HAP-1 (cell line): ENCODE measurements at regions not wholly inside any gene's neighbourhood (a gene's known extent, or its start where the extent isn't known, plus 50 kb on each side); places are given as distances from the start of the nearest gene placed in this dataset.
"Not testable (repeated sequence)": the region's sequence is repeated elsewhere in the genome, so short reads cannot be mapped to it uniquely, and the experiment has no call there.

Source experiments
- DNase-seq, 2 experiments: peaks; one replicate each; pipeline ENCODE4 v3.0.0-alpha.2; 2016 to 2020; ENCODE audit warnings: low spot score in 2 of 2
- H3K27me3 ChIP-seq: fragments of 250-450 bp; sonication (Bioruptor Pico); 2 replicates; pipeline ENCODE4 v1.5.1; 2020; ENCODE audit warnings: low read depth, mild to moderate bottlenecking, moderate library complexity
- H3K36me3 ChIP-seq: fragments of 250-450 bp; sonication (Bioruptor Pico); replicated peaks from 2 replicates; pipeline ENCODE4 v1.5.1; 2020; ENCODE audit warnings: mild to moderate bottlenecking
- H3K4me1 ChIP-seq: fragments of 250-450 bp; sonication (Bioruptor Pico); 2 replicates; pipeline ENCODE4 v1.5.1; 2020; ENCODE audit warnings: mild to moderate bottlenecking
- H3K4me3 ChIP-seq: fragments of 250-450 bp; sonication (Bioruptor Pico); 2 replicates; pipeline ENCODE4 v1.5.1; 2020; ENCODE audit warnings: mild to moderate bottlenecking, moderate library complexity
- H3K9me3 ChIP-seq: fragments of 250-450 bp; sonication (Bioruptor Pico); 2 replicates; pipeline ENCODE4 v1.5.1; 2020; ENCODE audit warnings: mild to moderate bottlenecking, moderate library complexity
- in situ Hi-C: fragments of 300-500 bp; cut with MboI; formaldehyde crosslinking; loops from 3 replicates; pipeline ENCODE4 v1.14.3; 2020; ENCODE audit warnings: low sequenced_read_pairs, inconsistent platforms, mixed read lengths

DNA sequence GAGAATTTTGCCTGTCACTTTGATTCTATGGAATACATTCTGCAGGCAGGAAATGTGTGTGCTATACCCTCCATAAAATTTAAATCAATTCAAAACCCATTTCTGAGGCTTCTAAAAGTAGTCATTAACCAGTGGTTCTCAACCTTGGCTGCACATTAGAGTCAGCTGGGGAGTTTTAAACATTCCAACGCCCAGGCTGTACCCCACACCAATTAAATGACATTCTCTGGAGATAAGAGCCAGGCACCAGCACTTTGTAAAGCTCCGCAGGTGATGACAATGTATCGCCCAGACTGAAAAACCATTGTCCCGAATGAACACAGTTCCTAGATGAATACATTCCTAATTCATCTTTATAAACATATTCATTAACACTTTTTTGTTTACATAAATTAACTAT lies 110.6 kb upstream of the MB21D2 start:
- in situ Hi-C loops = no loop called here

DNA sequence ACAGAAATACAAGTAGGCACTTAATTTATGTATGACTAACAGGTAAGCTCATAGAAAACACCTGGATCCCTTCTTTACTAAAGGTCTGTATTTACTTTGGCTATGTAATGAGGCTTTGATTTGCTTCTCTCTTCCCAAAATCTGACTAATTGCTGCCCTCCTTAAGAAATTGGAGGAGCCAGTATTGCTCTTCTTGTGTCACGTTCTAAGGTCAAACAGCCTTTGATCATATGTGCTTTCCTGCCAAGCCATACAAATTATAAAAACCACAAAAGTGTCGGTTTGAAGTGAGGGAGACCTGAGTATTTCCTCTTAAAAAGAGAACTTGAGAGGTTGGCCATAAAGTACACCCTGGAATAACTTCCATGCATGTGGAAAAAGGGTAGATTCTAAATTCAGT lies 112.1 kb upstream of the MB21D2 start:
- DNase-seq = no peak
- in situ Hi-C loops = no loop called here
- Histone ChIP-seq H3K9me3 (no peaks in the 10 kb centered on the region), H3K4me1 (no peaks in the 10 kb centered on the region), H3K4me3 (no peak overlapping the region), H3K36me3 (no peaks in the 10 kb centered on the region), H3K27me3 (no peaks in the 10 kb centered on the region)

More for the DNA sequence above, 110.6 kb upstream of the MB21D2 start:
- no peak for DNase-seq
- H3K9me3 ChIP-seq = no peaks in the 10 kb centered on the region
- no peaks in the 10 kb centered on the region for H3K27me3 ChIP-seq
- no peak overlapping the region for H3K4me3 ChIP-seq
- H3K4me1 ChIP-seq = no peaks in the 10 kb centered on the region
- H3K36me3 ChIP-seq = no peaks in the 10 kb centered on the region

DNA sequence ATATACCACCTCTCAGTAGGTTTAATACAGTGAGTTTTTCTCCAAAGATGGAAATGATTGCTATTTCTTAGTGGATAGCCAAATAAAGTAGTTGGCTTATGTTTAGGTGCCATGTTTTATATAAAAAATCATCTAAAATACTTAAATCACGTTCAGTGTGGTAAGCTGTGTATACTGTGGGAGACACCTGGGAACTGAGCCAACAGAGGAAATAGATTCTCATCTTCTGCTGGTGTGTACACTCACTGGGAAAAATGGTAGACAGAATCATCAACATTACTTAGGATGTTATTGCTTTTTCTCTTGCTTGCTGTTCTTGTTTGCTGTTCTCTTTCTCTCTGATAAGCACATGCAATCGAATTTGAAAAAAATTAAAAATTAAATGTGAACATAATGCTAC lies 112.6 kb upstream of the MB21D2 start:
- Histone ChIP-seq H3K27me3 (no peaks in the 10 kb centered on the region), H3K4me3 (no peak overlapping the region), H3K9me3 (no peaks in the 10 kb centered on the region), H3K36me3 (no peaks in the 10 kb centered on the region), H3K4me1 (no peaks in the 10 kb centered on the region)
- in situ Hi-C loops = no loop called here
- DNase-seq = no peak

DNA sequence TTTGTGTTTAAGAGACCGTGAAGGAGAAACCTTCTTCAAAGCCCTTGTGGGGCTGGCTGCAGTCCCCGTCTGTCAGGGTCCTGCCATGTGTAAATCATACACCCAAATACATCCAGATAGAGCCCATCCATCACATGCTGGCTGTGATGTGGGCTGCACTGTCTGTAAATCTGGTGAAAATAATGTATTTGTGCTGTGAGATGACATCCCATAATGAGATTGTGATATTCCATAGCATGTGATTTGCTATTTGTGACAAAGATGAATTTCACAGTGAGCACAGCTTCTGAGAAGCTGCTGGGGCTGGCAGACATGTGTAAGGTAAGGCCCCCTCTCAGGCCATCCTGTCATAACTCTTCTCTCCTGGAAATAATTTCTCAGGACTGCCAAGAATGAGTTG lies 114.3 kb upstream of the MB21D2 start:
- Histone ChIP-seq H3K36me3 (no peaks in the 10 kb centered on the region), H3K9me3 (no peaks in the 10 kb centered on the region), H3K4me1 (no peaks in the 10 kb centered on the region), H3K4me3 (no peak overlapping the region), H3K27me3 (no peaks in the 10 kb centered on the region)
- in situ Hi-C loops = no loop called here
- DNase-seq = no peak

DNA sequence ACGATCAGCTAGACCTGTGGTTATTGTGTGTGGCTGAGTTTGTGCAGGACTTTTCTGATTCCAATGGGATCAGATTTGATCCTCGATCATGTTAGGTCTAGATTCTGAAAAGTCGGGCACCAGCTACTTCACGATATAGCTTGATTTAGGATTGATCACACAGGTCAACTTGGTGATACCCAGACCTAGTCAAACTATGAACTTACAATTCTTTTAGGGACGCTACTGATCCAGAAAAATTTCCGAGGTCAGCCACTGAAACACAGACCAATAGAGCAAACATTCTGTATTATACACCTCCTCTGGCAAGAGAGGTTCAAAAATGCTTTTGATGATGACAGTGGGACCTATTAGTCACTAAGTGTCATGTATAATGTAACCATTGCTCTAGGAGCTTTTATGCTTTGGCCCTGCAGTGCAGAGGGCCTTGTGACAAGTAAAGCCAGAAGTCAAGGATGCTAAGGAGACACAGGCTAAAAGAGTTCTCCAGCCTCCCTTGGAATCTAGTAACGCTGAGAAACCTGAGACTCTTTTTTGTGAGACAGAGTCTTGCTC lies 115.6 kb upstream of the MB21D2 start:
- Histone ChIP-seq H3K4me3 (no peak overlapping the region), H3K9me3 (no peaks in the 10 kb centered on the region), H3K27me3 (no peaks in the 10 kb centered on the region), H3K4me1 (no peaks in the 10 kb centered on the region), H3K36me3 (no peaks in the 10 kb centered on the region)
- DNase-seq = no peak
- in situ Hi-C loops = no loop called here

DNA sequence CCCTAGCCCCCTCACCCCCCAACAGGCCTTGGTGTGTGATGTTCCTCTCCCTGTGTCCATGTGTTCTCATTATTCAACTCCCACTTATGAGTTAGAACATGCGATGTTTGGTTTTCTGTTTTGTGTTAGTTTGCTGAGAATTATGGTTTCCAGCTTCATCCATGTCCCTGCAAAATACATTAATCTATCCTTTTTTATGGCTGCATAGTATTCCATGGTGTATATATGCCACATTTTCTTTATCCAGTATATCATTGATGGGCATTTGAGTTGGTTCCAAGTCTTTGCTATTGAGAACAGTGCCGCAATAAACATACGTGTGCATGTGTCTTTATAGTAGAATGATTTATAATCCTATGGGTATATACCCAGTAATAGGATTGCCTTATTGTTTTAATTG lies 120.2 kb upstream of the MB21D2 start:
- DNase-seq, H3K36me3 ChIP-seq, in situ Hi-C loops, H3K9me3 ChIP-seq, H3K4me3 ChIP-seq, H3K27me3 ChIP-seq: not testable (repeated sequence)
- peaks cover 19% of the 10 kb centered on the region for H3K4me1 ChIP-seq

DNA sequence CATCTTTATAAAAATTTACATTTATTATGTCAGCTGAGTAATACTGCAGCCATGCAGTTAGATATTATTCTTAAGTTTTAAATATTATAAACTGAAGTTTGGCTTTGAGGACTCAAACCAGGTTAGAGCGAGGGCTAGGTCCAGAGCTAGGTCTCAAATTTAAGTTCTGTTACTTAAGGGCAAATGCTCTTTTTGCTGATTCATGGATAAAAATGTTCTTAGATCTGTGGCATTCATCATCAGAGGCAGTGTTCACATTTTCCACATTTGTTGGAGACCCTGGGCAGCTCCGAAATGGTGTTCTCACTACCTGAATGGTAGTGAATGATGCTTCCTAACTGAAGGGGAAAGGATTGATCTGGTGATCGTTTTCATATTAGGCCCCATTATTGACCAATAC lies 121.4 kb upstream of the MB21D2 start:
- no peak for DNase-seq
- Histone ChIP-seq H3K27me3 (no peaks in the 10 kb centered on the region), H3K4me1 (peaks cover 19% of the 10 kb centered on the region), H3K36me3 (no peaks in the 10 kb centered on the region), H3K9me3 (no peaks in the 10 kb centered on the region), H3K4me3 (no peak overlapping the region)
- in situ Hi-C loops = no loop called here

DNA sequence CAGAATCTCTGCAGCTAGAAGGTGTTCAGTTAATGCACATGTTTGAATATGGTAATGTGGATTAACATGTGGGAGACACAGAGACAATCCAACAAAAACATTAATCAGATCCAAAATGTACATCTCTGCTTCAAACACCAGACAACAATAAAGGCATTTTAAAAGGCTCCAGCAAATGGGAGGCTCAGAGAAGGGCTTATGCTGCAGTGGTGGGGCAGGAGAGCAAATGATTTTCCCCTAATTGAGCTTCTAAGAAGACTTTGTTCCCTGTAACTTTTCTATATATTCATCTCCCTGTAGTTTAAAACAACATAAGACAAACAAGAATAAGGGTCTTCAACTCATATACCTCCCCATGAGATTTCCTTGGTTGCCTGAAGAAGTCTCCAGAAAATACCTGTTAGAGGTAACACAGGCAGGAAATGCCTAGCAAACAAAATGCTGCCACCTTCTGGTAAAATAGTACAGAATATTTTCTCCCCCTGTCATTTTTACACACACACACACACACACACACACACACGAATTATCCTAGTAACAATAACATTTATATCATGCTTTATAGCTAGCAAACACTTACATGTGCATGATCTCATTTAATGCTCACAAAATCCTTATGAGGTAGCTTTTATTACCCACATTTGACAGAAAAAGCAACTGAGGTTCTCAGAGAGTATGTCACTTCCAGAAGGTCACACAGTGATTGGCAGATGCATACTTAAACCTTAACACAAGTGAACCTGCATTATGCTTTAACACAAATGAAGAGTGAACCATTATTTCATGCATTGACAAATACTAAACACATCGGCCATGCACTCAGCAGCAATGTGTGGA lies 123.4 kb upstream of the MB21D2 start:
- Histone ChIP-seq H3K9me3 (no peaks in the 10 kb centered on the region), H3K4me3 (no peak overlapping the region), H3K27me3 (no peaks in the 10 kb centered on the region), H3K36me3 (no peaks in the 10 kb centered on the region), H3K4me1 (peaks cover 19% of the 10 kb centered on the region)
- peak; percentile 31 to 51 for DNase-seq
- in situ Hi-C loops = loop anchor here (10.0 kb wide), 1 partner anchor 226 kb away; no protein-coding TSS in a partner anchor

DNA sequence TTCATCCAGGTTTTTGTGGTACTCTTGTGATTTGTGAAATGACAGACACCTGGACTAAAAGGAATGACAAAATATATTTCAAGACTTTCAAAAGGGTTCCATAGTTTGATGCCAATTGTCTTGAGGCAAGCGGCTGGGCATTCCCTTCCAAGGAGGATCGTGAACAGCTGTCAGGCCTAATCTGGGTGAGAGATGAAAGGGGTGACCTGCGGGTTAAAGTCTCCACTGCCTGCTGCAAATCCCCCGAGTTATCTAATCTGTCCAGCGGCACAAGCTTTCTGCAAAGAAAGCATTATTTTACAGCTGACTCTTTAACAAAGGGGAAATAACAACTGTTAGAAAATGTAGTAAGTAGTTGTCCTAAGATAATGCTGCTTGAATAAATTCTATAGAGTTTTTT lies 128.7 kb upstream of the MB21D2 start:
- H3K9me3 ChIP-seq = no peaks in the 10 kb centered on the region
- H3K4me1 ChIP-seq = peaks cover 22% of the 10 kb centered on the region
- H3K36me3 ChIP-seq = no peaks in the 10 kb centered on the region
- no peaks in the 10 kb centered on the region for H3K27me3 ChIP-seq
- DNase-seq = peak in 1 of 2 experiments; percentile 2
- H3K4me3 ChIP-seq = no peak overlapping the region
- in situ Hi-C loops = loop anchor here (10.0 kb wide), 1 partner anchor 232 kb away; no protein-coding TSS in a partner anchor

DNA sequence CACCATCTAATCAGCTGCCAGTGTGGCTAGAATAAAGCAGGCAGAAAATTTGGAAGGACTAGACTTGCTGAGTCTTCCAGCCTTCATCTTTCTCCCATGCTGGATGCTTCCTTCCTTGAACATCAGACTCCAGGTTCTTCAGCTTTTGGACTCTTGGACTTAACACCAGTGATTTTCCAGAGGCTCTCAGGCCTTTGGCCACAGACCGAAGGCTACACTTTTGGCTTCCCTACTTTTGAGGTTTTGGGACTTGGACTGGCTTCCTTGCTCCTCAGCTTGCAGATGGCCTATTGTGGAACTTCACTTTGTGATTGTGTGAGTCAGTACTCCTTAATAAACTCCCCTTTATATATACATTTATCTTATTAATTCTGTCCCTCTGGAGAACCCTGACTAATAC lies 129.8 kb upstream of the MB21D2 start:
- in situ Hi-C loops = loop anchor here (10.0 kb wide), 1 partner anchor 233 kb away; no protein-coding TSS in a partner anchor
- H3K4me1 ChIP-seq = peaks cover 22% of the 10 kb centered on the region
- not testable (repeated sequence) for H3K9me3 ChIP-seq, H3K36me3 ChIP-seq, H3K4me3 ChIP-seq, DNase-seq, H3K27me3 ChIP-seq

DNA sequence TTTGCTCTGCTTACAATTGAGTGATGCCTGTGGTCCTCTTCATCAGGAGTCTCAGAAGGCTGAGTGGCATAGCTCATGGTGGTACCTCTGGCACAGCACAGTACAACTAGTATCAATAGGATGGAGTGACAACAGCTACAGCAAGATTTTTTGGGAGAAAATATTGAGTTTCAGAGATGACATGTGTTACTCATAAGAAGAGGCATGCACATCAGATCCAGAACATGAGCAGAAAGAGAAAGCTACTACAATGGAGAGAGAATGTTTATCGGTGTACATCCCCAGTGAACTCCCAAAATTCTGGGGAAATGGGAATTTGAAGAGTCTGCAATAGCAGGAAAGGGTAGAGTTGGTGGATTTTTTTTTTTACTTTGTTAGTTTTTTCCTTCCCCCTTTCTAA lies 130.5 kb upstream of the MB21D2 start:
- Histone ChIP-seq H3K9me3 (no peaks in the 10 kb centered on the region), H3K27me3 (no peaks in the 10 kb centered on the region), H3K4me1 (peaks cover 23% of the 10 kb centered on the region), H3K4me3 (no peak overlapping the region), H3K36me3 (no peaks in the 10 kb centered on the region)
- DNase-seq = peak in 1 of 2 experiments; percentile 2
- in situ Hi-C loops = loop anchor here (10.0 kb wide), 1 partner anchor 233 kb away; no protein-coding TSS in a partner anchor

DNA sequence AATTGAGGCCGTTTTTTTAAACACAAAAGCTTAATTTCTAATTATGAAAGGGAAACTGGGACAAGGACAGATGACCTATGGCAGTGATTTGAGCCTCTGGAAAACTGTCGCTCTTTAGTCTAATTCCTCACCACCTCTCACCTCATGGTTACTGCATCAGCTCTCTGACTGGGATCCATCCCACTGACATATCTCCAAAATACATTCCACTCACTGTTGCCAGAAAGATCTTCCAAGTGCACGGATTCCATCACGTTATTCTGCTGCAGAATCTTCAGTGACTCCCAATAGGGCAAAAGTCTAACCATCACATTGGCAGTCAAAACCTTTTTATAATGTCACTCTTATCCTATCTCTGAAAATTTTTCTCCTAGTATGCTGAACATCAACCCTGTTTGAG lies 132.3 kb upstream of the MB21D2 start:
- Histone ChIP-seq H3K27me3 (no peaks in the 10 kb centered on the region), H3K36me3 (no peaks in the 10 kb centered on the region), H3K4me1 (peaks cover 29% of the 10 kb centered on the region), H3K9me3 (no peaks in the 10 kb centered on the region), H3K4me3 (no peak overlapping the region)
- in situ Hi-C loops = loop anchor here (10.0 kb wide), 1 partner anchor 235 kb away; no protein-coding TSS in a partner anchor
- DNase-seq = peak in 1 of 2 experiments; percentile 1

DNA sequence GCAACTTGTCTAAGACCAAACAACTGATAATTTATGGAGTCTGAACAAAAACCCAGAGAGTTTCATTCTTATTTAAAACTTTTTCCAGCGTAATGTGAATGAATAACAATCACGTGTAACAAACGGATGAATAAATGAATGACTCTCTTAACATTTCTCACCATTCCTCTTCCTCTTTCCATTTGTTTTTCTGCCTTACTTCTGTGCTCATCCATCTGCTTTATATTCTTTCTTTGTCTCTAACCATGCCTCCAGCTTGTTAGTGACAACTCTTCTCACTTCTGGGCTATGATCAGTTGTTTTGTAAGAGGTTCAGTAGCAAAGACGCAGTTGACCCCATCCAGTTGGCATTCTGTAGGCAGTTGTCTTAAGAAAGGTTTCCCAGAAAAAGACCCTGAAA lies 133.7 kb upstream of the MB21D2 start:
- no peaks in the 10 kb centered on the region for H3K9me3 ChIP-seq
- peak; percentile 24 to 85 for DNase-seq
- in situ Hi-C loops = no loop called here
- peaks cover 40% of the 10 kb centered on the region for H3K4me1 ChIP-seq
- no peaks in the 10 kb centered on the region for H3K36me3 ChIP-seq
- H3K4me3 ChIP-seq = no peak overlapping the region
- H3K27me3 ChIP-seq = no peaks in the 10 kb centered on the region

DNA sequence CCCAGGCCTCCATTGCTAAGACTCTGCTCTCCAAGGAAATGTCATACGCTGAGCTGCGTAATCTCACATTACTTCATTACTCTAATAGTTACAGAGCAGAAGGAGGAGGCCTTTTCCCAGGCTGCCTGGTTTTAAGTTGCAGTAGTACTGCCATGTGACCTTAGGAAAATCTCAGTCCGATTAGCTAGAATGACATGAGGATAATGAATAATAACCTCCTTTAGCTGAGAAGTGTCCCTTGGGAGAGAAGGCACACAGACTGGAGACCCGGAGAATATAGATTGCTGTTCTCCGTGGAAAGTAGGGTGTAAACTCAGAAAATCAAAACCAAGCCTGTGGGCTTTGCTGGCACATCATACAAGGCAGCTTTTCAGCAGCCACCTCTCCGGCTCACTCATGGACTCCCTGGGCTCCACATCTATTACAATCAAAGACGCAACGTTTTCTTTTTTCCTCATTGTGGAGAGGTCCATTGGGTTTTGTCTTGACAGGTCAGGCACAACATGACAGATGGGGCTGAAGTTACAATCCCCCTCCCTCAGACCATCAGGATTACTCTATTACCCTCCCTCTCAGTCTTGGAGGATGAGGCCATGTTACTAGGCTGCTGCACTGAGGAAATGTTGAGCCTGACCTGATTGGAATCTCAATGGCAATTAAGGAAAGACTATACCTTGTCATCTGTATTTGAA lies 134.8 kb upstream of the MB21D2 start:
- in situ Hi-C loops = no loop called here
- Histone ChIP-seq H3K4me3 (no peak overlapping the region), H3K27me3 (no peaks in the 10 kb centered on the region), H3K4me1 (peaks cover 40% of the 10 kb centered on the region), H3K36me3 (no peaks in the 10 kb centered on the region), H3K9me3 (no peaks in the 10 kb centered on the region)
- no peak for DNase-seq
